Fibroblast of skin of abdomen (primary cell): ENCODE measurements at regions not wholly inside any gene's neighbourhood (a gene's known extent, or its start where the extent isn't known, plus 50 kb on each side); places are given as distances from the start of the nearest gene placed in this dataset.

Source experiments
- DNase-seq: peaks from one replicate; pipeline ENCODE4 v3.0.0-alpha.2; 2013

GRCh38 chr6:159479146-159479545, 213.9 kb downstream of the SOD2 start:
- DNase-seq, result no peak

- DNase-seq, result peak; percentile 48
Observed at GRCh38 chr6:159473475-159474263, 219.4 kb downstream of the SOD2 start.

GRCh38 chr6:159470397-159470796, 222.6 kb downstream of the SOD2 start:
- DNase-seq, result no peak

GRCh38 chr6:159469443-159469842, 223.6 kb downstream of the SOD2 start:
- no peak for DNase-seq

- DNase-seq, result no peak
Observed at GRCh38 chr6:159468994-159469393, 224.0 kb downstream of the SOD2 start.

GRCh38 chr6:159467473-159468041, 225.5 kb downstream of the SOD2 start:
- peak; percentile 19 for DNase-seq

GRCh38 chr6:159466926-159467325, 226.1 kb downstream of the SOD2 start:
- DNase-seq, result no peak

GRCh38 chr6:159464816-159465215, 228.2 kb downstream of the SOD2 start:
- no peak for DNase-seq

GRCh38 chr6:159463119-159463829, 229.8 kb downstream of the SOD2 start:
- DNase-seq, result no peak

- DNase-seq, result no peak
Observed at GRCh38 chr6:159462431-159462830, 230.6 kb downstream of the SOD2 start.

GRCh38 chr6:159461998-159462397, 231.0 kb downstream of the SOD2 start:
- DNase-seq, result no peak

GRCh38 chr6:159461266-159461665, 231.8 kb downstream of the SOD2 start:
- DNase-seq, result no peak

GRCh38 chr6:159460476-159460875, 232.6 kb downstream of the SOD2 start:
- no peak for DNase-seq

GRCh38 chr6:159456349-159456748, 236.7 kb downstream of the SOD2 start:
- no peak for DNase-seq

GRCh38 chr6:159455700-159456274, 237.3 kb downstream of the SOD2 start:
- no peak for DNase-seq

- DNase-seq, result peak; percentile 63
Observed at GRCh38 chr6:159450815-159451465, 242.1 kb downstream of the SOD2 start.

GRCh38 chr6:159446340-159446739, 246.7 kb downstream of the SOD2 start:
- no peak for DNase-seq

GRCh38 chr6:159445351-159445750, 247.7 kb downstream of the SOD2 start:
- DNase-seq, result no peak

GRCh38 chr6:159444056-159444760, 248.8 kb downstream of the SOD2 start:
- DNase-seq, result peak; percentile 33

- DNase-seq, result no peak
Observed at GRCh38 chr6:159443417-159443920, 249.6 kb downstream of the SOD2 start.

GRCh38 chr6:159441704-159441981, 251.4 kb downstream of the SOD2 start:
- no peak for DNase-seq
